Mesendoderm (in vitro differentiated cells): ENCODE measurements at regions not wholly inside any gene's neighbourhood (a gene's known extent, or its start where the extent isn't known, plus 50 kb on each side); places are given as distances from the start of the nearest gene placed in this dataset.

ENCODE experiments used
- DNase-seq: peaks from one replicate; pipeline ENCODE4 v3.0.0; 2013
- H2AK5ac ChIP-seq: 2 replicates; pipeline ENCODE4 v1.6.1; 2013; ENCODE audit warnings: low read length, inconsistent platforms
- H2BK120ac ChIP-seq: 2 replicates; pipeline ENCODE4 v1.6.1; 2013; ENCODE audit warnings: low read depth, mild to moderate bottlenecking, low read length, moderate library complexity, mixed read lengths
- H2BK15ac ChIP-seq: replicated peaks from 2 replicates; pipeline ENCODE4 v1.6.1; 2013; ENCODE audit warnings: low read depth, mild to moderate bottlenecking, moderate library complexity
- H2BK5ac ChIP-seq: 2 replicates; pipeline ENCODE4 v1.6.1; 2013; ENCODE audit warnings: low read length, inconsistent platforms
- H3K18ac ChIP-seq: 2 replicates; pipeline ENCODE4 v1.6.1; 2013; ENCODE audit warnings: mild to moderate bottlenecking, low read length, mixed read lengths
- H3K23ac ChIP-seq: one replicate; pipeline ENCODE4 v1.6.1; 2013; ENCODE audit warnings: low read length
- H3K27ac ChIP-seq: 2 replicates; pipeline ENCODE4 v1.5.1; 2013; ENCODE audit warnings: low read depth, mild to moderate bottlenecking, inconsistent platforms, low read length, moderate library complexity
- H3K27me3 ChIP-seq: 2 replicates; pipeline ENCODE4 v1.6.1; 2013; ENCODE audit warnings: low read length, control low read depth, mild to moderate bottlenecking, inconsistent platforms; ENCODE audit not compliant: insufficient read depth, poor library complexity
- H3K36me3 ChIP-seq: 2 replicates; pipeline ENCODE4 v1.6.1; 2013; ENCODE audit warnings: low read length, inconsistent platforms; ENCODE audit not compliant: control insufficient read depth, insufficient read depth
- H3K4ac ChIP-seq: one replicate; pipeline ENCODE4 v1.6.1; 2013; ENCODE audit warnings: low read depth, mild to moderate bottlenecking, low read length, moderate library complexity
- H3K4me1 ChIP-seq: 2 replicates; pipeline ENCODE4 v1.6.1; 2013; ENCODE audit warnings: low read depth, low read length, inconsistent platforms; ENCODE audit not compliant: control insufficient read depth
- H3K4me2 ChIP-seq: 2 replicates; pipeline ENCODE4 v1.6.1; 2013; ENCODE audit warnings: low read length
- H3K4me3 ChIP-seq: 2 replicates; pipeline ENCODE4 v1.5.1; 2013; ENCODE audit warnings: mild to moderate bottlenecking, low read length
- H3K56ac ChIP-seq: one replicate; pipeline ENCODE4 v1.6.1; 2013; ENCODE audit warnings: low read length
- H3K79me1 ChIP-seq: 2 replicates; pipeline ENCODE4 v1.6.1; 2013; ENCODE audit warnings: low read length, inconsistent platforms
- H3K79me2 ChIP-seq: 2 replicates; pipeline ENCODE4 v1.6.1; 2013; ENCODE audit warnings: mild to moderate bottlenecking, low read length; ENCODE audit not compliant: control insufficient read depth, insufficient read depth
- H3K9ac ChIP-seq: 2 replicates; pipeline ENCODE4 v1.6.1; 2013; ENCODE audit warnings: low read length, inconsistent platforms
- H4K5ac ChIP-seq: one replicate; pipeline ENCODE4 v1.6.1; 2013; ENCODE audit warnings: low read length
- H4K8ac ChIP-seq: one replicate; pipeline ENCODE4 v1.6.1; 2013; ENCODE audit warnings: low read depth, mild to moderate bottlenecking, control low read depth, low read length, moderate library complexity
- WGBS: extraction: QIAGEN DNeasy Blood & Tissue Kit; methylation state at CpG from one replicate; pipeline ENCODE4 v1.1.7; 2013; ENCODE audit warnings: low lambda C conversion rate, missing lambda C conversion rate; ENCODE audit not compliant: insufficient coverage; ENCODE audit errors: extremely low coverage; 5-methylcytosine and 5-hydroxymethylcytosine counted together

- H3K4me1 ChIP-seq: no peaks in the 10 kb centered on the region
- no peak overlapping the region for H3K56ac ChIP-seq
- no peak overlapping the region for H2BK5ac ChIP-seq
- no peak overlapping the region for H3K27ac ChIP-seq
- H3K79me2 ChIP-seq: no peaks in the 10 kb centered on the region
- no peaks in the 10 kb centered on the region for H3K79me1 ChIP-seq
- H3K4me3 ChIP-seq: no peak overlapping the region
- DNase-seq: no peak
- H2BK120ac ChIP-seq: no peak overlapping the region
- H2BK15ac ChIP-seq: no peak overlapping the region
- no peak overlapping the region for H3K23ac ChIP-seq
- no peak overlapping the region for H4K8ac ChIP-seq
- no peak overlapping the region for H3K18ac ChIP-seq
- H3K4ac ChIP-seq: no peak overlapping the region
- no peak overlapping the region for H3K4me2 ChIP-seq
- no peak overlapping the region for H2AK5ac ChIP-seq
- no peak overlapping the region for H4K5ac ChIP-seq
- WGBS: no CpG with 5 or more reads among the region's 1 CpG
- H3K36me3 ChIP-seq: no peaks in the 10 kb centered on the region
- H3K27me3 ChIP-seq: no peaks in the 10 kb centered on the region
- H3K9ac ChIP-seq: no peak overlapping the region
Measured at GRCh38 chr6:98548301-98548700, 286.1 kb upstream of the POU3F2 start.

- H3K27ac ChIP-seq: no peak overlapping the region
- H3K4ac ChIP-seq: no peak overlapping the region
- no CpG with 5 or more reads among the region's 2 CpGs for WGBS
- H3K36me3 ChIP-seq: no peaks in the 10 kb centered on the region
- DNase-seq: peak; percentile 10
- H3K9ac ChIP-seq: no peak overlapping the region
- no peak overlapping the region for H3K23ac ChIP-seq
- H3K4me1 ChIP-seq: no peaks in the 10 kb centered on the region
- no peak overlapping the region for H4K8ac ChIP-seq
- no peak overlapping the region for H3K56ac ChIP-seq
- H3K18ac ChIP-seq: no peak overlapping the region
- H2AK5ac ChIP-seq: no peak overlapping the region
- no peak overlapping the region for H3K4me2 ChIP-seq
- H3K27me3 ChIP-seq: no peaks in the 10 kb centered on the region
- H2BK120ac ChIP-seq: no peak overlapping the region
- H2BK15ac ChIP-seq: no peak overlapping the region
- H3K79me1 ChIP-seq: no peaks in the 10 kb centered on the region
- H4K5ac ChIP-seq: no peak overlapping the region
- H2BK5ac ChIP-seq: no peak overlapping the region
- no peak overlapping the region for H3K4me3 ChIP-seq
- no peaks in the 10 kb centered on the region for H3K79me2 ChIP-seq
Measured at GRCh38 chr6:98560418-98560817, 274.0 kb upstream of the POU3F2 start.

GRCh38 chr6:98560841-98561240 is 273.5 kb upstream of the POU3F2 start:
- Histone ChIP-seq H3K27ac (no peak overlapping the region), H3K4me3 (no peak overlapping the region), H4K8ac (no peak overlapping the region), H3K4me1 (no peaks in the 10 kb centered on the region), H3K56ac (no peak overlapping the region), H2BK5ac (no peak overlapping the region), H3K18ac (no peak overlapping the region), H4K5ac (no peak overlapping the region), H3K36me3 (no peaks in the 10 kb centered on the region), H3K4ac (no peak overlapping the region), H3K79me2 (no peaks in the 10 kb centered on the region), H3K4me2 (no peak overlapping the region), H3K9ac (no peak overlapping the region), H3K27me3 (no peaks in the 10 kb centered on the region), H2AK5ac (no peak overlapping the region), H2BK15ac (no peak overlapping the region), H3K23ac (no peak overlapping the region), H3K79me1 (no peaks in the 10 kb centered on the region), H2BK120ac (no peak overlapping the region)
- DNase-seq: no peak
- no CpG with 5 or more reads among the region's 5 CpGs for WGBS

GRCh38 chr6:98566126-98566525 is 268.2 kb upstream of the POU3F2 start:
- Histone ChIP-seq H3K27me3 (no peaks in the 10 kb centered on the region), H2BK120ac (no peak overlapping the region), H3K79me1 (no peaks in the 10 kb centered on the region), H2BK15ac (no peak overlapping the region), H3K27ac (no peak overlapping the region), H3K4me2 (no peak overlapping the region), H3K56ac (no peak overlapping the region), H3K4me1 (no peaks in the 10 kb centered on the region), H3K79me2 (no peaks in the 10 kb centered on the region), H2AK5ac (no peak overlapping the region), H2BK5ac (no peak overlapping the region), H4K5ac (no peak overlapping the region), H3K9ac (no peak overlapping the region), H3K23ac (no peak overlapping the region), H3K18ac (no peak overlapping the region), H4K8ac (no peak overlapping the region), H3K4ac (no peak overlapping the region), H3K4me3 (no peak overlapping the region), H3K36me3 (no peaks in the 10 kb centered on the region)
- no peak for DNase-seq
- no CpG with 5 or more reads among the region's 1 CpG for WGBS

DNA sequence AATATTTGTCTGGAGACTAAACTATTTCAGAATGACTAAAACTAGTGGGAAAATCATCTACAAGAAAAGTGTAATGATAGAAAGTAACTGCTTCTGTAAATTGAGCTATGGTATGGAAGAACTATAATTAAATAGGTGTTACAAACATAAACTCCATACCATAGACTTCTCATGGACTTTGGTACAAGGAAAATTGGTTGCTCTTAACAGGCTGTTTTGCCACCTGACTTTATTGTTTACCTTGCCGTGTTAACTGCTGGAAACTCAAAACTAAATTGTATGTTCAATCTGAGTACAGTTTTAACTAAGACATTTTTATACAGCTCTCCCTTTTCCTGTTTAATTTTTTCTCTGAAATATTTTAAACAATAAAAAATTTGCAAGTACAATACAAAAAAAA is 261.8 kb upstream of the POU3F2 start:
- H2BK15ac ChIP-seq: no peak overlapping the region
- no peaks in the 10 kb centered on the region for H3K4me1 ChIP-seq
- no peak overlapping the region for H3K23ac ChIP-seq
- H3K4me3 ChIP-seq: no peak overlapping the region
- H3K18ac ChIP-seq: no peak overlapping the region
- H3K36me3 ChIP-seq: no peaks in the 10 kb centered on the region
- no peaks in the 10 kb centered on the region for H3K79me1 ChIP-seq
- no peaks in the 10 kb centered on the region for H3K27me3 ChIP-seq
- DNase-seq: no peak
- no peak overlapping the region for H2BK5ac ChIP-seq
- H4K8ac ChIP-seq: no peak overlapping the region
- no peak overlapping the region for H4K5ac ChIP-seq
- H3K56ac ChIP-seq: no peak overlapping the region
- H3K9ac ChIP-seq: no peak overlapping the region
- no peaks in the 10 kb centered on the region for H3K79me2 ChIP-seq
- H3K27ac ChIP-seq: no peak overlapping the region
- H3K4me2 ChIP-seq: no peak overlapping the region
- no CpG with 5 or more reads among the region's 1 CpG for WGBS
- no peak overlapping the region for H2BK120ac ChIP-seq
- H2AK5ac ChIP-seq: no peak overlapping the region
- H3K4ac ChIP-seq: no peak overlapping the region

GRCh38 chr6:98574984-98575383 is 259.4 kb upstream of the POU3F2 start:
- Histone ChIP-seq H2BK5ac (no peak overlapping the region), H3K56ac (no peak overlapping the region), H3K4me1 (no peaks in the 10 kb centered on the region), H3K27me3 (no peaks in the 10 kb centered on the region), H2BK15ac (no peak overlapping the region), H4K5ac (no peak overlapping the region), H3K27ac (no peak overlapping the region), H2BK120ac (no peak overlapping the region), H3K23ac (no peak overlapping the region), H4K8ac (no peak overlapping the region), H3K4me2 (no peak overlapping the region), H2AK5ac (no peak overlapping the region), H3K9ac (no peak overlapping the region), H3K4me3 (no peak overlapping the region), H3K79me1 (no peaks in the 10 kb centered on the region), H3K79me2 (no peaks in the 10 kb centered on the region), H3K4ac (no peak overlapping the region), H3K36me3 (no peaks in the 10 kb centered on the region), H3K18ac (no peak overlapping the region)
- WGBS: no CpG with 5 or more reads among the region's 5 CpGs
- no peak for DNase-seq
